Panc1 (cell line): ENCODE measurements at regions not wholly inside any gene's neighbourhood (a gene's known extent, or its start where the extent isn't known, plus 50 kb on each side); places are given as distances from the start of the nearest gene placed in this dataset.
A peak's percentile ranks its signal among the peaks of the same experiment; 100 is the strongest.

ENCODE experiments used
- ATAC-seq: fragments of 200-7000 bp; cut with Tn5 transposase; 2 replicates; pipeline ENCODE4 v1.9.1; 2020; ENCODE audit warnings: mild to moderate bottlenecking, moderate library complexity
- BruUV-seq: library from RNA; stranded (reverse); fragments of 400-500 nt; replicated peaks from 2 replicates; lab custom pipeline; 2021; lab: Mats Ljungman, UMichigan
- CTCF ChIA-PET: fragments of 300-600 bp; sonication (Branson Sonifier 250); formaldehyde crosslinking; loops from one replicate; lab custom pipeline; 2022; ENCODE audit warnings: antibody characterized with exemption; lab: Charles Lee
- POLR2A ChIA-PET: fragments of 300-600 bp; sonication (Branson Sonifier 250); formaldehyde crosslinking; loops from one replicate; lab custom pipeline; 2022; ENCODE audit warnings: antibody characterized with exemption; lab: Charles Lee
- DNase-seq: peaks from one replicate; pipeline ENCODE4 v3.0.0-alpha.2; 2010; ENCODE audit warnings: low read depth, low spot score
- H3K27ac ChIP-seq: 2 replicates; pipeline ENCODE4 v1.5.1; 2011; ENCODE audit warnings: mild to moderate bottlenecking, low read length, inconsistent platforms
- H3K27me3 ChIP-seq: fragments of 200-500 bp; sonication (Bioruptor generic); 2 replicates; pipeline ENCODE4 v1.6.0; 2014; ENCODE audit warnings: low read length, inconsistent platforms; ENCODE audit not compliant: control insufficient read depth, insufficient read depth
- H3K36me3 ChIP-seq: fragments of 200-500 bp; sonication (Bioruptor generic); 2 replicates; pipeline ENCODE4 v1.5.1; 2014; ENCODE audit warnings: inconsistent platforms, mild to moderate bottlenecking, low read length, moderate library complexity; ENCODE audit not compliant: control insufficient read depth, insufficient read depth
- H3K4me1 ChIP-seq: 2 replicates; pipeline ENCODE4 v1.5.1; 2011; ENCODE audit warnings: inconsistent platforms, mild to moderate bottlenecking, low read length, moderate library complexity; ENCODE audit not compliant: control insufficient read depth, insufficient read depth
- H3K4me3 ChIP-seq, 2 experiments: 2 replicates each; pipeline ENCODE4 v1.5.1; 2011 to 2012; ENCODE audit warnings: low read depth in 2 of 2, low read length in 2 of 2, mild to moderate bottlenecking in 2 of 2, inconsistent platforms in 1 of 2, moderate library complexity in 1 of 2
- H3K9me3 ChIP-seq: fragments of 200-500 bp; sonication (Bioruptor generic); 2 replicates; pipeline ENCODE4 v1.5.1; 2014; ENCODE audit warnings: low read depth, mild to moderate bottlenecking, inconsistent platforms, low read length, moderate library complexity; ENCODE audit not compliant: control insufficient read depth, insufficient read depth
- CTCF ChIP-seq: fragments of 450-650 bp; IDR thresholded peaks from 2 replicates; pipeline ENCODE4 v1.5.1; 2017; ENCODE audit warnings: mild to moderate bottlenecking
- POLR2AphosphoS5 ChIP-seq: IDR thresholded peaks from 2 replicates; pipeline ENCODE4 v1.6.1; 2012; ENCODE audit warnings: mild to moderate bottlenecking, low read depth, low read length, moderate library complexity
- REST ChIP-seq, 2 experiments: IDR thresholded peaks; 2 replicates each; pipeline ENCODE4 v1.6.1; 2011 to 2012; ENCODE audit warnings: low read depth in 2 of 2, control low read depth in 1 of 2, low read length in 1 of 2, mild to moderate bottlenecking in 1 of 2, moderate library complexity in 1 of 2; ENCODE audit not compliant: insufficient read depth in 1 of 2
- SIN3A ChIP-seq: IDR thresholded peaks from 2 replicates; pipeline ENCODE4 v1.6.1; 2012; ENCODE audit warnings: low read depth, mild to moderate bottlenecking, low read length, moderate library complexity, borderline replicate concordance; ENCODE audit not compliant: insufficient read depth
- TCF7L2 ChIP-seq: IDR thresholded peaks from 2 replicates; pipeline ENCODE4 v1.6.1; 2011; ENCODE audit warnings: mild to moderate bottlenecking, low read depth, low read length, inconsistent platforms
- in situ Hi-C: cut with HindIII; loops from 2 replicates; pipeline ENCODE4 v1.10.0; 2016; ENCODE audit warnings: low sequenced_read_pairs, low pct_unique_long_range_greater_than_20kb
- intact Hi-C: fragments of 100-400 bp; cut with micrococcal nuclease; formaldehyde crosslinking; loops from one replicate; pipeline ENCODE4 v1.10.0; 2022; ENCODE audit not compliant: unreplicated experiment

- peak overlapping the region; percentile 67 for H3K27ac ChIP-seq
- ChIA-PET CTCF (interaction anchor here (0.6 to 1.3 kb wide), 4 partner anchors 11 to 241 kb away, joined by 3 read pairs; no protein-coding TSS in a partner anchor), POLR2A (interaction anchor here (0.6 to 1.0 kb wide), 4 partner anchors 67 to 132 kb away, joined by 3 to 4 read pairs (median 4); no protein-coding TSS in a partner anchor)
- peaks cover 27% of the 10 kb centered on the region for H3K4me1 ChIP-seq
- no peaks in the 10 kb centered on the region for H3K9me3 ChIP-seq
- intact Hi-C loops (no loop called here), in situ Hi-C loops (no loop called here)
- H3K27me3 ChIP-seq: no peaks in the 10 kb centered on the region
- no peak for TF ChIP-seq SIN3A
- no peak for TF ChIP-seq CTCF
- TF ChIP-seq REST (IDR thresholded peaks at IDR 0.05; ENCODE audit: insufficient read depth in 1 of 2, low read depth in 2 of 2, low read length in 1 of 2): no peak
- no peak for TF ChIP-seq POLR2AphosphoS5
- no peak for TF ChIP-seq TCF7L2
- H3K36me3 ChIP-seq: no peaks in the 10 kb centered on the region
- H3K4me3 ChIP-seq: no peak overlapping the region
- no TSS peak for BruUV-seq
- ATAC-seq: no peak
- DNase-seq: no peak
Observed at GRCh38 chr9:21708856-21709255, 93.6 kb upstream of the MTAP start.

GRCh38 chr9:21709464-21710058, 92.9 kb upstream of the MTAP start:
- BruUV-seq: no TSS peak
- Histone ChIP-seq H3K36me3 (no peaks in the 10 kb centered on the region), H3K9me3 (no peaks in the 10 kb centered on the region), H3K27me3 (no peaks in the 10 kb centered on the region), H3K27ac (peak overlapping the region; percentile 67), H3K4me1 (peaks cover 27% of the 10 kb centered on the region), H3K4me3 (no peak overlapping the region)
- ChIA-PET POLR2A (interaction anchor here (0.6 to 0.7 kb wide), 2 partner anchors 118 to 133 kb away, joined by 4 read pairs; no protein-coding TSS in a partner anchor), CTCF (interaction anchor here (0.7 to 1.3 kb wide), 3 partner anchors 10 to 241 kb away, joined by 3 read pairs; no protein-coding TSS in a partner anchor)
- peak; percentile 71 for TF ChIP-seq CTCF
- no peak for TF ChIP-seq POLR2AphosphoS5
- TF ChIP-seq REST (IDR thresholded peaks at IDR 0.05; ENCODE audit: insufficient read depth in 1 of 2, low read depth in 2 of 2, low read length in 1 of 2): no peak
- TF ChIP-seq TCF7L2: no peak
- DNase-seq (no peak), ATAC-seq (no peak)
- in situ Hi-C loops (no loop called here), intact Hi-C loops (loop anchor here (5.0 kb wide), 1 partner anchor 78 kb away; no protein-coding TSS in a partner anchor)
